Stimulated activated CD8-positive, alpha-beta memory T cell treated with anti-CD3 and anti-CD28 coated beads, Interleukin-4, amount 100 ng/mL, for 24 hours (primary cell): ENCODE measurements at regions not wholly inside any gene's neighbourhood (a gene's known extent, or its start where the extent isn't known, plus 50 kb on each side); places are given as distances from the start of the nearest gene placed in this dataset.

Experiments
- DNase-seq: peaks from one replicate; pipeline ENCODE4 v3.0.0-alpha.2; 2020; ENCODE audit warnings: low read depth

DNA sequence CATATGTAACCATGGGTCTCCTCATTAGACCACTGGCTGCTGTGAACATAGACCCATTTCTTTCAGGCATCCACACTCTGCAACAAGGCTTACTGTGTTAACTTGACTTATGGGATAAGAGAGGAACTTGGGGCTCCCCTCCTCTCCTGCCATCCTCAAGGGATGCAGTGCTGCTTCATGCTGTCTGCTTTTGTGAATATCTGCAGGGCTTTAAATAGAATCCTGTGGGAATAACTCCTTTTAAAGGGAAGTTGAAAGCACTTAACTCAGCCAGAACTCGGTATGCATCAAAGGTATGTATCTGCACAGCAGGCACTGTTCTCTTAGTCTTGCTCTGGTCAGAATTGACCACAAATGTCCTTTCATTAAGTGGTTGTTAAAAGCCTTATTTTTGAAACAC, 222.5 kb upstream of the KIRREL3 start:
- no peak for DNase-seq

GRCh38 chr11:127219704-127220103, 219.1 kb upstream of the KIRREL3 start:
- no peak for DNase-seq

DNA sequence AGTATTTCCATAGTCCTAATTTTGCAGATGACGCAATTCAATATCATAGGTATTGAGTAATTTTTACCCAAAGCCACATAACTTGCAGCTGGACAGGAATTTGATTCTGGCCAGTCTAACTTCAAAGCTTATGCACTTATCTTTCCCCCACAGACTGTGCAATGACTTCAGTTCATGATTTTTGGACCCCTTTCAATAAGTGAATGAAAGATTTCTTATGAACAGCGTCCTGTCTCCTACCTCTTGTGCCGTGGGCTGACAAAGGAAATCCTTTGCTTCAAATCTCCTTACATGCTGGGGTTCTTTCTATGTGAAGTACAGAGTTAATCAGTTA, 217.7 kb upstream of the KIRREL3 start:
- no peak for DNase-seq

DNA sequence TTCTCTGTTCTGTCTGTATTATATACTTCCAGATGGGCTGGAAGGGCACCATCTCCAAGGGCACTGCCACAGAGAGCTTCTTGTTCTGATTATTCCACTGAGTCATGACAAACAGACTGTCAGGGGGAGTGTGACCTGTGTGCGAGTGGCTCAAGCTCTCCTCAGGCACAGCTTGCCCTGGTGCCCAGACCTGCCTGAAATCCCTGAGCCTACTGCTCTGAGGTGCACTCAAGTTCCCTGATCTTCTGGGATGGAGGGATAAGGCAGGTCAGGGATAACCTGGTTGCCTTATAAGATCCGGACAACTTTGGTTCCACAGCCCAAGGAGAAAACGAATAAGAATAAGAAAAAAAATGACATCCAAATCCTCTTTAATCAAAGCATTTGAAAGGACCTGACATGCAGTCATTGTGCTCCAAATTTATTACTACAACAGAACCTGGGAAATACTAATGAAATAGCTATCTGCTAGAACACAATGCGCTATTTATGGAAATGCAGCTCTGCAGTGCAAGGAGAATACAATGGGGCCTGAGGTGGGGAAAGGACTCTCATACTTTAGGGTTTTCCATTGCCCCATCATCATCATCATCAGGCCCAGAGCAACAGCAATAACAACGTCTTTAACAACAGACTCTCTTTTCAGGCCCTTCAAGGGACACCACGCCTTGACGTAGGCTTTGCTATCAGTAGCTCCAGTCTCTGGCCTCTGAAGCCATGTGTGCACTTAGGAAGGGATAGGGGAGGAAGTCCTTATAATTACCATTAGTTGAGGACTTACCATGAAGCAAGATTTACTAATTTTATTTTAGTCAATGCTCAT, 217.1 kb upstream of the KIRREL3 start:
- no peak for DNase-seq

- no peak for DNase-seq
These were observed 205.2 kb upstream of the KIRREL3 start for GRCh38 chr11:127205688-127206217.

- DNase-seq = no peak
These were observed 202.9 kb upstream of the KIRREL3 start for GRCh38 chr11:127203490-127203889.

GRCh38 chr11:127202105-127202504, 201.5 kb upstream of the KIRREL3 start:
- DNase-seq = no peak

DNA sequence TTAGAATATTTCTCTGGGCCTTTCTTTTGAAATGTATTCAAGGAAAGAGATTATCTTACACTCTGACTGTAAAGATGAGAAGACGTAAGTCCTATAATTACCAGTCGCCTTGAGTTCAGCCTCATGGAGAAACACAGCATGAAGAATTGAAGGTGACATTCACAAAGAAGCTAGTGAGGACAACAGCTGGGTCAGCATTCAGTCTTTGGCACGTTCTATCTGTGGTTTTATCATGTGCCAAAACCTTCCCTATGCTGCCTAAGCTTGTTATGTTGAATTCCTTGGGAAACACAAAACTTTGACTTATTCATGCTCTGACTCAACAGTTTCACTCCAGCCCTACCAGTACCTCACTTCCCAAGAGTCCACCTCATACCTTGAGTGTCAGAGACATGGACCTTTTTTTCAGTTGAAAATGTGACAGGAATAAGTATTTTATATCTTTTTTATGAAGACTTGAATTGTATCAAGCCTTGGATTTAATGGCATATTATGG, 198.8 kb upstream of the KIRREL3 start:
- DNase-seq = no peak

- DNase-seq = no peak
These were observed 195.0 kb upstream of the KIRREL3 start for GRCh38 chr11:127195501-127196120.

DNA sequence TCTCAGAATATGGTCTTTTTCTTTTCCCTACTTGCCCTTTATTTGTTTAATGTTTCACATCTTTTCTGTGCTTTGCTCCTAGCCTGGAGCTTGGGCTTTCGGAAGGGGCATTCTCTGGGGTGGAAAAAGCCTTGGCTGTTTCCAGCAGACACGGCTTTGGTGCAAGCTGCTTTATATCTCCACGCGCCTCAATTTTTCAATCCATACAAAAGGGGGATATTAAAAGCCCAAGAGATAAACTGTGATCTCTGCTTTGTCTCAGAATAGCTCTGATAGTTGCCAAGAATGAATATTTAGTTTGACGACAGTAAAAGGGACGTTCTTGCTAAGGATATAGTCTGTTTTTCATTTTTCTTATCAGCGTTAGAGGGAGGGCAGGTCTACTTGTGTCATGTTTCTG, 194.0 kb upstream of the KIRREL3 start:
- DNase-seq = no peak

DNA sequence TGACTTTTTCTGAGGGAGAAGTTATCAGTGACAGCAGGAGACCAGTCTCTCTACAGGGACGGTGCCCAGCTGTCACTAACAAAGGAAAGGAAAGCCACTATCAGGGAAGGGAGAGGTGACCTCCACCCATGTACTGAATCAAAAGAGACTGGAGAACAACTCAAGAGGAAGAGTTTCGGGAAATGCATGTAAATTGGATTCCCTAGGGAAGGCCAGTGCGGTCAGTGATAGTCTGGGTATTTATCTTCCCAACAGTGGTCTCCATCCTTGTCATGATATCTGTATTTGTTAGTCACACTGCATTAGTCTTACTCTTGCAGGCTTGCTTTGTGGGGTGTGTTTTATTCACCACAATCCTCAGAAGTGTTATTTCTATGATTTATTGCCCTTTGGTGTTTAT, 193.4 kb upstream of the KIRREL3 start:
- no peak for DNase-seq

- no peak for DNase-seq
These were observed 191.1 kb upstream of the KIRREL3 start for GRCh38 chr11:127191689-127192088.

DNA sequence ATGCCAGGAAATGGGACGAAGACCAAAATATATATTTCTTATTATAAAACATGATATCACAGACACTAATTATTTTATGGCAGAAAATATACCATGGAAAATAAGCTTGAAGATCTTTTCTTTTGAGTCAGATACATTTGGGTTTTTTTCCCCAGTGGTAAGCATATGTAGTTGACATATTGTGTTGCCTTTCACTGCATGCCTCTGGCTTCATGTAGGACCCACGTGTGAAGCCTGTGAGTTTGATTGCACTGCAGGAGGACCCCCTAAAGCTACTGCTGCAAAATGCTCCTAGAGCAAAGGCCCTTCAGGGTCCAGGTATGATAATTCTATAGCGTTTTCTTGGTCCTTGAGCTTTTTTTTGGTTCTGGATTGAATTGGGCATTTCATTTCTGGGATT, 190.7 kb upstream of the KIRREL3 start:
- no peak for DNase-seq

DNA sequence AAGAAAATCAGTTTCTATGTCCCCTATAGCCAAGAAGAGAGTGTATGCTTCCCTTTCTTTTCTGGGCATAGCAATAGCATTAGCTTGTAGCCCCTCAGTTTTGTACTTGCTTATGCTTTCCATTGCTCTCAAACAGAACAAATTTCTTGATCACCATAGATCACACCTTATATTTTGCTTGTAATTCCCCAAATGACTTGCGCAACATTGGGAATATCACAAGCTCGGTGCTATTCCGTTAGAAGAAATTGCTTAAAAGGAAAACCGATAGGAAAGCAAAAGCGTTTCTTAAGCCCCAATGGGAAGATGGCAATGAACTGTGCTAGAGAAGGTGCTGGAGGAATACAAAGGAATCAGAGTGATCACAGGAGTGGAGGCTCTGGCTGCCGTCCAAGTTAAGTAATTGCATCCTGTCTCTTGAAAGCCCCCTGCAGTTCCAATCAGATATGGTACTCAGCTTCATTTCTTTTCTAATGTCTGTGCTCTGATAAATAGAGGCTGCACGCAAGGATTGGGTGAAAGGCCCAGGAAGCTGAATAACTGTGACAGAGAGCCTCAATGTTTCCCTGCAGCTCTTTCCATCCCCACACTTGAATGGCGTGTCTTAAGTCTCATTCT, 182.1 kb upstream of the KIRREL3 start:
- DNase-seq = no peak

DNA sequence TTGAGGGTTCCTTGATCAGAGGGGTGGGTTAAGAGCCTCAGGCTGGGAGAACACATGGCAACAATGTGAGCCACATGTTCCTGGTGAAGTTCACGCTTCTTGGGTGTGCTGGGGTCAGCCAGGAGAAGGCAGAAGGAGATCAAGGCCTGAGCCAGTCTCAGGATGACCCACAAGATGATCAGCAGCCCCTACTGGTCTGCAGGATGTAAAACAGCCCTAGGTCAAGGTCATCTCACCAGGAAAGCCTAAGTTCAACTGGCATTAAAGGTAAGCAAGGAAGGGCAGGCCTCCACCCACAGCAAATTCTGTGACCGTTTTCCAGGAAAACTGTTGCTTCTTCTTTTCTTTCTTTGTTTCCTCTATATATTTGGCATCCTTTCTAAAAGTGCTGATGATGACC, 156.7 kb upstream of the KIRREL3 start:
- DNase-seq = no peak

DNA sequence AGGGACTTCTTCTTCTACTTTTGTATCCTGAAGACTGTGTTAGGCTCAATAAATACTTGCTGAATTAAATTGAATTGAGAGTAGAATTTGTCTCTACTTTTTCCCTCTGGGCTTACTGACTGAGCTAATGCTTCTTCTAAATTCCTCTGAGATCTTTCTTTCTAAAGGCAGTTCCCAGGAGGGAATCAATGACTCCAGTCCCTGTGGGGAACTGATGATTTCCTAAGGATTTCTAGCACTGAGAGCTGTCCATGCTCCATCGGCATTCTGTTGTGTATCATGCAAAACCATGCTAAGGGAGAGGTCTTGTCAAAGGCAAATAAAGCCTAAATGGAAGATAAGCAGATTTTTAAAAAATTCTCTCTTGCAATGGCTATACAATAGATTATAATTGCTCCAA, 148.8 kb upstream of the KIRREL3 start:
- no peak for DNase-seq

- DNase-seq = no peak
These were observed 142.7 kb upstream of the KIRREL3 start for GRCh38 chr11:127143251-127143650.

- DNase-seq = no peak
These were observed 138.0 kb upstream of the KIRREL3 start for GRCh38 chr11:127138613-127139012.

DNA sequence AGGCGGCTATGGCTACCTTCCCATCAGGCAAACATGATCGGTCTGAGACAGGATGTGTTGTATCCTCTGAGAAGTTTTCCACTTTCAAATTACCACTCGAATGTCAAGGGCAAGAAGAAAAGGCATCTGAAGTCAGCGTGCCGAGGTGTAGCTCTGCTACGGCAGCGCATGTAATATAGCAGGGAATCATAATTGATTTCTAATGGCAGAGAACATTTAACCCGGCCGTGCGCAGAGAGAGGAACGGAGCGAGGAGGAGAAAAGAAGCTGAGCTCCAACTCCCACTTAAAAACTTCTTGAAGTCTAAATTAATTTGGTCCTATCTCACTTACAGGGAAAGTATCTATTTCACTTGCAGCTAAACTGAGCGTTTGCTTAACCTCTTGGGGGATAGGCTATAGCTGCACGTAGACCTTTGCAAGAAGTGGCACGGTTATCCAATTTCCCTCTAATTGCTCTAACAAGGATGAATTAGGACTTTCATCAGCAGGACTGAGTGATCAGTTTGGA, 137.3 kb upstream of the KIRREL3 start:
- no peak for DNase-seq

DNA sequence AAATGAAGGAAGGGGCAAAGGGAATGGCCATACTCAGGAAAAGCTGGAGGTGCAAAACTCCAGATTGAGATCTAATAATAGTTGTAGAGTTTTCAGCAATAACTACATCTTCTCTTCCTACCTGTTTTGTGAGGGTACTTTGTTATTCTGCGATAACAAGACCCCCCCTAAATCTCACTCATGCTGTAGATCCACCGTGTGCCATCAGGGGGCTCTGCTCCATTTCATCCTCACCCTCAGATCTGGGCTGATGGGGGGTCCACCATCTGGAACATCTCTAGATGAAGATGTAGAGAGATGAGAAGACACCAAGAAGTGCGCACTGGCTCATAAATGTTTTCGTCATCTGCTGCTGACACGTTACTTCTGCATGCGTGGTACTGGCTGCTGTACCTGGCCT, 135.9 kb upstream of the KIRREL3 start:
- DNase-seq = no peak

GRCh38 chr11:127135256-127135655, 134.7 kb upstream of the KIRREL3 start:
- DNase-seq = no peak

DNA sequence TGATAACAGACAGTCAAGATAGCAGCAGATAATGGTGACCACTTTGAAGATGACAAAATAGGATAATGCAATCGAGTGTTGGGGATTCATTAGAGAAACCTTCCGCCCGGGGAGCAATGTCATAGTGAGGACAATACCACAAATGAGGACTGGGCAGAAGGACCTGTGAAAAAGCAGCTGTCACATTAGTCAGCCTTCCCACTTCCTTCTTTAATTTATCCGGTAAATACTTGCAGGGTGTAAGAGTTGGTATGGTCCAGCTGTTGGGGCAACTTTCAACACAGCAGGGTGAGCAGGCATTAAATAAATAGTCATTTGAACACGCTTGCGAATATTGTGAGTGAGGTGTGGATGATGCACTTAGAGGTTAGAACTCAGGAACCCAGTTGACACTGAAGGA, 132.5 kb upstream of the KIRREL3 start:
- no peak for DNase-seq

DNA sequence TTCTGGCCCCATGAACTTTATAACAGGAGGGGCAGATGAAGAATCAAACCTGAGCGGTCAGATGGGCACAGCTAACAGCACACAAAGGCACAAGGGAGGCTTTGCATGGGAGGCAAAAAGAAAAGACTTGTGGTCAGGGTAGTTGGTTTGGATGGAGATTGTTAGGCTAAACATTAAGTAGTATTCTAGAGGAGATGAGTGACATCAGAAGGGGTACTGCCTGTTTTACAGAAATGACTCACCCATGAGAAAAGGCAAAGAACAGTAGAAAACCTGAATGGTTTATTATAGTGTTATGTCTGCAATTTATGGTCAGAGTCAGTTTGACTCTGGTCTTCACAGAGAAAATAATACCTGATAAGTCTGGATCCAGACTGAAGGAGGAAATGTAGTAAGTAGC, 129.8 kb upstream of the KIRREL3 start:
- DNase-seq = no peak
